ENCODE measurements at regions not wholly inside any gene's neighbourhood (a gene's known extent, or its start where the extent isn't known, plus 50 kb on each side); places are given as distances from the start of the nearest gene placed in this dataset.

- Mint-ChIP-seq H3K27me3 (ENCODE audit: low read depth) (peaks cover 9% of the 10 kb centered on the region), H3K36me3 (no peaks in the 10 kb centered on the region), H3K4me1 (peaks cover 9% of the 10 kb centered on the region), H3K27ac (no peak overlapping the region), H3K9me3 (no peaks in the 10 kb centered on the region), H3K4me3 (no peak overlapping the region)
- TF ChIP-seq, protein P1, sequence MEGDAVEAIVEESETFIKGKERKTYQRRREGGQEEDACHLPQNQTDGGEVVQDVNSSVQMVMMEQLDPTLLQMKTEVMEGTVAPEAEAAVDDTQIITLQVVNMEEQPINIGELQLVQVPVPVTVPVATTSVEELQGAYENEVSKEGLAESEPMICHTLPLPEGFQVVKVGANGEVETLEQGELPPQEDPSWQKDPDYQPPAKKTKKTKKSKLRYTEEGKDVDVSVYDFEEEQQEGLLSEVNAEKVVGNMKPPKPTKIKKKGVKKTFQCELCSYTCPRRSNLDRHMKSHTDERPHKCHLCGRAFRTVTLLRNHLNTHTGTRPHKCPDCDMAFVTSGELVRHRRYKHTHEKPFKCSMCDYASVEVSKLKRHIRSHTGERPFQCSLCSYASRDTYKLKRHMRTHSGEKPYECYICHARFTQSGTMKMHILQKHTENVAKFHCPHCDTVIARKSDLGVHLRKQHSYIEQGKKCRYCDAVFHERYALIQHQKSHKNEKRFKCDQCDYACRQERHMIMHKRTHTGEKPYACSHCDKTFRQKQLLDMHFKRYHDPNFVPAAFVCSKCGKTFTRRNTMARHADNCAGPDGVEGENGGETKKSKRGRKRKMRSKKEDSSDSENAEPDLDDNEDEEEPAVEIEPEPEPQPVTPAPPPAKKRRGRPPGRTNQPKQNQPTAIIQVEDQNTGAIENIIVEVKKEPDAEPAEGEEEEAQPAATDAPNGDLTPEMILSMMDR (IDR thresholded peaks at IDR 0.05; ENCODE audit: unreplicated experiment): no peak
- DNase-seq (ENCODE audit: low spot score in 2 of 2, unreplicated experiment in 2 of 2): no peak
These were observed 51.5 kb upstream of the ARID1B start for GRCh38 chr6:156725712-156726111.

DNA sequence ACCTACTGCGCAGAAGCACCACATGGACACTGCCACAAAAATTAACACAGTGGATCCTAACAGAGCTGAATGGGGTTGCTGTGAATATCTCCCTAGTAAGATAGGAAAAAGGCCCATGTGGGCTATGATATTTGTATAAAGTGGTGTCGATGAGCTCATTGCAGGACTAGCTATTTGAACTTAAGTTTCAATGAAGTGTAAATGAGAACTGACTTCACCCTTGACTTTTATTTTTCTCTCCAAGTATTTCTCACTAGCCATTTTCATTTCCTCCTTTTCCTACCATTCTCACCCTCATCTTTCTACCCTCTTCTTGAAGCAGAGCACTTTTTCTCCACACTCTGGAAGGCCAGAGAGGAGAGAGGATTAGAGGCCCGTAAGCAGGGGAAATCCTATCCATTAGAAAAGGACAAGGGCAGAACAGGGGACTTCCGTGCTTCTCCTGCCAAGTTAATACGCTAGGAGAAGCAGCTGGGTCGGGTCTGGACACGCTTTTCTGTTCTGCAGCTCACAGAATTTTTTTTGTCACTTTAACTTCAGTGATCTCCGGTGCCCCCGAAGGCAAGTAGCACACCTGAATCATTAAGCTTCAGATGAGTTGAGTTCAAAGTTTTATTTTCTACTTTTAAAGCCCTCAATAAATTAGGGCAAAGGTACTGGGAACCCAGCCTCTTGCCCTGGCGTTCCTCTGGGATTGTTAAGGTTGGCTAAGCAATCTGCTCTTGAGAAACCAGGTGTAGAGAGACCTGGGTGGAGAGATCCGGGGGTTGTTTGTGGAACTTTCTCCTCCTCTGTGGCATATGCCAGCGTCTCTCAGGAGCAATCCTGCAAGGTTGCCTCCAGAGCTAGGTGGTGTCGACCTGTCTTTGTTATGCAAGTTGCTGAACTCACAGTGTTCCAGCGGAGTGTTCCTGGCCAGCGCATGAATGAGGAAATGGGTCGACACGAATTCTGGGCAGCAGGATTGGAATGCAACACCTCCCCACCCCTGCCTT, 56.2 kb upstream of the ARID1B start:
- Mint-ChIP-seq H3K36me3 (no peaks in the 10 kb centered on the region), H3K27me3 (ENCODE audit: low read depth) (no peaks in the 10 kb centered on the region), H3K4me1 (peaks cover 26% of the 10 kb centered on the region), H3K4me3 (peak overlapping the region; percentile 40), H3K9me3 (no peaks in the 10 kb centered on the region), H3K27ac (peak overlapping the region; percentile 90)
- TF ChIP-seq, protein P1 (IDR thresholded peaks at IDR 0.05; ENCODE audit: unreplicated experiment): no peak
- no peak for DNase-seq (ENCODE audit: low spot score in 2 of 2, unreplicated experiment in 2 of 2)

GRCh38 chr6:156719720-156720563, 57.2 kb upstream of the ARID1B start:
- peak; percentile 75 to 80 for DNase-seq (ENCODE audit: low spot score in 2 of 2, unreplicated experiment in 2 of 2)
- no peaks in the 10 kb centered on the region for H3K9me3 Mint-ChIP-seq
- H3K27ac Mint-ChIP-seq: peak overlapping the region; percentile 90
- H3K27me3 Mint-ChIP-seq (ENCODE audit: low read depth): no peaks in the 10 kb centered on the region
- no peaks in the 10 kb centered on the region for H3K36me3 Mint-ChIP-seq
- peak overlapping the region; percentile 63 for H3K4me3 Mint-ChIP-seq
- TF ChIP-seq, protein P1 (IDR thresholded peaks at IDR 0.05; ENCODE audit: unreplicated experiment): no peak
- peaks cover 26% of the 10 kb centered on the region for H3K4me1 Mint-ChIP-seq

- H3K27ac Mint-ChIP-seq: peak overlapping the region; percentile 87
- H3K27me3 Mint-ChIP-seq (ENCODE audit: low read depth): no peaks in the 10 kb centered on the region
- H3K9me3 Mint-ChIP-seq: no peaks in the 10 kb centered on the region
- DNase-seq (ENCODE audit: low spot score in 2 of 2, unreplicated experiment in 2 of 2): no peak
- no peaks in the 10 kb centered on the region for H3K36me3 Mint-ChIP-seq
- peak overlapping the region; percentile 63 for H3K4me3 Mint-ChIP-seq
- TF ChIP-seq, protein P1 (IDR thresholded peaks at IDR 0.05; ENCODE audit: unreplicated experiment): no peak
- H3K4me1 Mint-ChIP-seq: peaks cover 30% of the 10 kb centered on the region
These were observed 57.8 kb upstream of the ARID1B start for GRCh38 chr6:156719395-156719719.

GRCh38 chr6:156718647-156719394, 58.4 kb upstream of the ARID1B start:
- H3K4me3 Mint-ChIP-seq: peak overlapping the region; percentile 24
- H3K9me3 Mint-ChIP-seq: no peaks in the 10 kb centered on the region
- H3K4me1 Mint-ChIP-seq: peaks cover 30% of the 10 kb centered on the region
- H3K27ac Mint-ChIP-seq: no peak overlapping the region
- no peak for DNase-seq (ENCODE audit: low spot score in 2 of 2, unreplicated experiment in 2 of 2)
- TF ChIP-seq, protein P1 (IDR thresholded peaks at IDR 0.05; ENCODE audit: unreplicated experiment): no peak
- no peaks in the 10 kb centered on the region for H3K27me3 Mint-ChIP-seq (ENCODE audit: low read depth)
- no peaks in the 10 kb centered on the region for H3K36me3 Mint-ChIP-seq

All from mesothelial cell of epicardium (in vitro differentiated cells).